ENCODE measurements at regions not wholly inside any gene's neighbourhood (a gene's known extent, or its start where the extent isn't known, plus 50 kb on each side); places are given as distances from the start of the nearest gene placed in this dataset.
A peak's percentile ranks its signal among the peaks of the same experiment; 100 is the strongest.

DNA sequence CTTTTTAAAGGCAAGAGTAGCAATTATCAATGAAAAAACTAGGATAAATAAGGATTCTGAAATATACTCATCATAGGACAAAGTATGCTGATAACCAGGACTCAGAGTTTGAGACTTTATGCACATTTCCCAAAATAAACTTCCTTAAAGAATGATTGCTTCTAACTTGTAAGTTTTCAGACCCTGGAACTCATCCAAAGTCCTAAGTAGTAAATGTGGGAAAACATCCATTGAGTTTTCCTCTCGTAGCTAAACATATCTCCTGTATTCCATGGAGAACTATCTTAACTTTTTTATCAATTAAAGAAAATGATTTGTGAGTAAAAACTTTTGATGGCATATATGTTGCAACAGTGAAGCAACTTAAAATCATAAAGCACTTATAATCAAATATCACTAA lies 285.2 kb upstream of the KLF6 start:
- DNase-seq (no peak), ATAC-seq (no peak)
- H3K4me1 Mint-ChIP-seq = peaks cover 10% of the 10 kb centered on the region
- H3K9me3 Mint-ChIP-seq = no peaks in the 10 kb centered on the region
- H3K27ac Mint-ChIP-seq = no peak overlapping the region
- no peak overlapping the region for H3K4me3 Mint-ChIP-seq
- H3K27me3 Mint-ChIP-seq = no peaks in the 10 kb centered on the region

DNA sequence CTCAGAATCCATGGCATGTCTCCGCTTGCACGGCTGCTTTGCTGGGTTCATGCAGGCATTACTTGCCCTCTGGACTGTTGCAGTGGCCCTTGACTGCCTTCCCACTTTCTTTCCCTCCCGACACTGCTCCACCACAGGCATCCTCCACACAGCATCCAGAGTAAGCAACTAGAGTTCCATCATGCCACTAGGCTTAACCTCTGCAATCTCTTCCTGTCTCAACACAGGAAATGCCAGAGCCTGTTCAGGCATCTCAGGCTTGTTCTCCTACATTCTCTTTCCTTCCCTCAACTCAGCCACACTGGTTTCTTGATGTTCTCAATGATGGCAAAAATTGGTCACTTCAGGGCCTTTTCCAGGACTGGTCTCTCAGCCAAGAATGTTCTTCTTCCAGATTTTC lies 284.5 kb upstream of the KLF6 start:
- ATAC-seq (no peak), DNase-seq (no peak)
- Mint-ChIP-seq H3K27me3 (no peaks in the 10 kb centered on the region), H3K4me1 (peaks cover 3% of the 10 kb centered on the region), H3K27ac (no peak overlapping the region), H3K4me3 (no peak overlapping the region), H3K9me3 (no peaks in the 10 kb centered on the region)

DNA sequence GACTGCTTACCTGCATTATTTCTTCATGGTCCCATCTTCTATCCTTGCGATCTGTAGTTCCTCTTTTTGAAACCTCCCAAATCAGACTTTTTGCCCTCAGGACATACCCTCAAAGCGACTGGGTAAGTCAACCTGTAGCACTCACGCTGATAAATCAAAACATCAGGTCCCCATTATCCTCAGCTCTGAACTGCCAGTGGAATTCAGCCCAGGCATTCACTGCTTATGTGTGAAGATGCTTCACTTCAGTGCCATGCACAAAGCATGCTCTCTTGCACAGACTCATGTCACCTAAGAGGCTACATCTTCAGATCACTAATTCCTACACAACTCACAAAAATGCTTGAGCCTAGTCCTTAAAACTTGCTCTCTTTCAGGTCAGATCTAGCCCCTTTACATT lies 283.6 kb upstream of the KLF6 start:
- Mint-ChIP-seq H3K9me3 (no peaks in the 10 kb centered on the region), H3K27me3 (no peaks in the 10 kb centered on the region), H3K4me1 (no peaks in the 10 kb centered on the region), H3K27ac (no peak overlapping the region), H3K4me3 (no peak overlapping the region)
- DNase-seq = no peak
- ATAC-seq = no peak

DNA sequence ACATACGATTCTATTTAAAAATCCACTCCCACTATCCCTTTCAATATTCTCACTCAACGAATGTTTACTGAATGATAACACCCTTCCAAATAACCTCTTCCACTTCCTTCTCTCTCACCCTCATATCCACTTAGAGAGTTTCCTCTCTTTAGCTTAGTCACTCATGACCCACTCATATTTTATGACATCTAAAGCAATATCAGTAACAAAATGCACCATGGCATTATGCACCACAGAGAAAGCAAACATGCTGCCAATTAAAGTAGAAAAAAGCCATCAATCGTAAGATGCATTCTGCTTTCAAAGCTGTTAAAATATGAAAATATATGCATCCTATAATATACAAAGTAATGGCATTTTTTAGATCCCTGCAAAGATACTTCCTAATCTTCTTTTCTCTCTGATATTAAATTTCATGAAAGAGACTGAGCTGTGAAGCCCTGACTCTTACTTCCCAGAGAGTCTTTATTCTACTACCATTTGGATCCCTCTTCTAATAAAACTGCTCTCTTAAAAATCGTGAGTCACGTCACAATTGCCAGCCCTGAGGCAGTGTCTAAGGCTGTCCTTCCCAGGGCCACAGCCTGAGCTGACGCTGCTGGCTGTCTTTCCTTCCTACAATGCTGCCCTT lies 283.0 kb upstream of the KLF6 start:
- Mint-ChIP-seq H3K4me3 (no peak overlapping the region), H3K27me3 (no peaks in the 10 kb centered on the region), H3K27ac (no peak overlapping the region), H3K9me3 (no peaks in the 10 kb centered on the region), H3K4me1 (no peaks in the 10 kb centered on the region)
- ATAC-seq (no peak), DNase-seq (no peak)

DNA sequence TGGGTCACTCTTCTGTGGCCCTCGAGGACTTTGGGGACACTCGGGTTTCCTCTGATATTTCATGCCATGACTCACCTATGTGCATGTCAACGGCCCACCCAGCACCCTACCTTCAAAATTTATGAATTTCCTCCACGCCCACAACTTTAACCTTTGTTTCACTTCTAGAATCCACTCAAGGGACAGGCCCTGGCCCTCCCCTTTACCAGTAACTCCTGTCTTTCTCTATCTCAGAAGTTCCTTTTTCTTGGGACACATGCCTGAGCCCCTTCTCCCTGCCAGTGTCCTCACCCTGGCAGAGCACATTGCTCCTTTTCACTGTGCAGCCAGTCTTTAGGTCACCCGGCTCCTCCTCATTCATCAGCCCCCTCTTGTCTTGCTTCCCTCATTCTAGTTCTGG lies 282.5 kb upstream of the KLF6 start:
- Mint-ChIP-seq H3K4me1 (no peaks in the 10 kb centered on the region), H3K27me3 (no peaks in the 10 kb centered on the region), H3K9me3 (no peaks in the 10 kb centered on the region), H3K4me3 (no peak overlapping the region), H3K27ac (no peak overlapping the region)
- ATAC-seq (peak; percentile 83), DNase-seq (peak; percentile 34 to 40)

DNA sequence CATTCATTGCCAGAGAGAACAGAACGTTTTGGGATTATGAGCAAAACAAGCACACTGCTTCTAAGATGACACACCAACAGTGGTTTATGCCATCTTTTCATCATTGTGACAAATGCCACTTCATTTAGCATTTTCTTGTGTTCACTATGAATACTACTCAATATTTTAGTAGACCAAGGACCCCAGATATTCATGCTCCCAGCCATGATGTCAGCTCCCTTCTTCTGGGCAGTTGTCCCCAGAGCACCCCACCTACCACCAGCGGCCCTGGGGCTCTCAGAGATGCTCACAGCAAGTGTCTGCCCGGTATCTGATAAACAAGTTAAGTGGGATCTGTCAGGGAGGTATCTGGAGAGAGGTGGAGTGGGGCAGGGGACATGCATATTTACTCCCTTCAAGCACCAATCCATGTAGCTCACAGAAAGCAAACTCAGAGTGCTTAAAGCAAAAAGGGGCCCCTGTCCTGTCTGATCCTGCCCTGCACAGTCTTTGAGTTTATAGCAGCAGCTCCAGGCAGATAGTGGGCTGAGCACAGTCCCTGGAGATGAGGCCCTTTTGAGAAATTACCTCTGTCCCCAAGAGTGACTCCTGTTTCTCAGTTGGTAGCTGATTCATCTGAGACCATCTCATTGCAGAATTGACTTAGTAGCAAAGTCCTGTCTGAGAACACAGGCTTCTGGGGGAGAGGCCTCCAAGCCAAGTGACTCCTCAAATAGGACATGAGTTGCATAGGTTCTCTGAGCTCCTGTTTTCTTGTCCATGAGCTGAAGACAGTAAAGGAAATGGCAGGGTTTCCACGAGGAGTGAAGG lies 281.8 kb upstream of the KLF6 start:
- no peaks in the 10 kb centered on the region for H3K4me1 Mint-ChIP-seq
- no peak overlapping the region for H3K4me3 Mint-ChIP-seq
- peak overlapping the region in 1 of 2 donors; percentile 9 for H3K27ac Mint-ChIP-seq
- no peaks in the 10 kb centered on the region for H3K27me3 Mint-ChIP-seq
- no peaks in the 10 kb centered on the region for H3K9me3 Mint-ChIP-seq
- peak in 1 of 2 donors; percentile 21 for DNase-seq
- peak; percentile 79 for ATAC-seq

DNA sequence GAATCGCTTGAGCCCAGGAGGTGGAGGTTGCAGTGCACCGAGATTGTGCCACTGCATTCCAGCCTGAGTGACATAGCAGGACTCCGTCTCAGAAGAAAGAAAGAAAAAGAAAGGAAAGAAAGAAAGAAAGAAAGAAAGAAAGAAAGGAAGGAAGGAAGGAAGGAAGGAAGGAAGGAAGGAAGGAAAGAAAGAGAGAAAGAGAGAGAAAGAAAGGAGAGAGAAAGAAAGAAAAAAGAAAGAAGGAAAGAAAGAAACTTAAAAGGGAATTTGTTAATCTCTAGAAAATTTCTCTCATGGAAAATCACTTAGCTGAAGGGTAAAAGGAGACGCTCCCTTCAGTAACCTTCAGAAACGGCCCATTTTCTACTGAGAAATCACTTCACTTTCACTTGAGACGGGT lies 279.5 kb upstream of the KLF6 start:
- ATAC-seq (no peak), DNase-seq (no peak)
- Mint-ChIP-seq H3K27me3 (no peaks in the 10 kb centered on the region), H3K27ac (no peak overlapping the region), H3K9me3 (no peaks in the 10 kb centered on the region), H3K4me1 (peaks cover 8% of the 10 kb centered on the region), H3K4me3 (no peak overlapping the region)

DNA sequence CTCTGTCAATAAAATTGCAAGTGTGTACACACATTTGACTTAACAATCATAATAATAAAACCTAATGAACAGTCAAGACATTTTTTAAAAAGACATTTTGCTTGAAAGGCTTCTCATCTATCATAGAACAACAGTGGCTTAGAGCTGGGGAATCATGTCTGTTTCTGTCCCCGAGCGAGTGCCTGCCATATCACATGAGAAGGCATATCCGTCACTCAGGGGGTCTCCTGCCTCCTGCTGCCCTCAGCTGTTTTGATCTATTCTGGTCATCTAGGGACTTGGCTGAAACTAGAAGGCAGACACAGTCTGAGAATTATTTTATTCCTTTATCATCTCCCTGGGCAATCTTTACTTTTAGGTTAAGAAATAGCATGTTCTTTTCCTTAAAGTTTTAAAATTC lies 278.7 kb upstream of the KLF6 start:
- H3K9me3 Mint-ChIP-seq = no peaks in the 10 kb centered on the region
- no peak for ATAC-seq
- peaks cover 9% of the 10 kb centered on the region for H3K4me1 Mint-ChIP-seq
- no peak for DNase-seq
- H3K27ac Mint-ChIP-seq = no peak overlapping the region
- H3K4me3 Mint-ChIP-seq = no peak overlapping the region
- H3K27me3 Mint-ChIP-seq = no peaks in the 10 kb centered on the region

DNA sequence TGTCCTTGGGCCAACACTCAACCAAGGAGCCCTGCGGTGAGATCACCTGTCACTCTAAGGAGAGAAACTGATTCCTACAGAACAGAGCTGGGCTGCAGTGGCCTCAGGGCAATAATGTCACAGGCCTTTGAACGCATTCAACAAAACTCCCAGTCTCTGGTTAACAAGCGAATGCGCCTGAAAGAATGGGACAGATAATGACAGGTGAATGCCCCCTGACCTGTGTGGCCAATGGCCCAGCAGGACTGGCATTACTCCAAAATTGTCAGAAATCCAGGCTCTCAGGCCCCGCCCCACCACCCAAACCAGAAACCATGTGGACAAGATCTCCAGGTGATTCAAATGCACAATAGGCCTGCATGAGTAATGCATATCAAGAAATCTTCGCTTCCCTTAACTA lies 277.7 kb upstream of the KLF6 start:
- Mint-ChIP-seq H3K27me3 (no peaks in the 10 kb centered on the region), H3K4me1 (peaks cover 9% of the 10 kb centered on the region), H3K27ac (no peak overlapping the region), H3K4me3 (no peak overlapping the region), H3K9me3 (no peaks in the 10 kb centered on the region)
- DNase-seq = no peak
- no peak for ATAC-seq

DNA sequence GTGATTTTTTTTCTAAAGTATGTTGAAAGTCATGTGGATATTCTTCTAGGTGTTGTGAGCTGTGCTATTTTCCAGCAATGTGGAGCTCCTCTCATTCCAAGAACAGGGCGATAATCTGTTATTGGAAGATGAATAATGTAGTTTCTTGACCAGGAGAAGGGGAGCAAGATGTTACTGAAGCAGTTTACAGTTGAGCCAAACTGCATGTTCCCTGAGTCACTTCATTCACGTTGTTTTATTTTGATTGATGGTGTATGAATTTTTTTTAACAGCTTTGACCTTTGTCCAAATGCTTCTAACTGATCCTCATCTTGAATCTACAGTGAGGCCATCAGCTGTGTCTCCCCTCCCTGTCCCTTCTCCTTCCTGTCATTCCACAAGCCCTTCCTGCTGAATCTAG lies 277.1 kb upstream of the KLF6 start:
- H3K9me3 Mint-ChIP-seq = no peaks in the 10 kb centered on the region
- H3K27ac Mint-ChIP-seq = peak overlapping the region in 1 of 2 donors; percentile 33
- DNase-seq (no peak), ATAC-seq (no peak)
- no peaks in the 10 kb centered on the region for H3K27me3 Mint-ChIP-seq
- H3K4me1 Mint-ChIP-seq = peaks cover 9% of the 10 kb centered on the region
- no peak overlapping the region for H3K4me3 Mint-ChIP-seq

DNA sequence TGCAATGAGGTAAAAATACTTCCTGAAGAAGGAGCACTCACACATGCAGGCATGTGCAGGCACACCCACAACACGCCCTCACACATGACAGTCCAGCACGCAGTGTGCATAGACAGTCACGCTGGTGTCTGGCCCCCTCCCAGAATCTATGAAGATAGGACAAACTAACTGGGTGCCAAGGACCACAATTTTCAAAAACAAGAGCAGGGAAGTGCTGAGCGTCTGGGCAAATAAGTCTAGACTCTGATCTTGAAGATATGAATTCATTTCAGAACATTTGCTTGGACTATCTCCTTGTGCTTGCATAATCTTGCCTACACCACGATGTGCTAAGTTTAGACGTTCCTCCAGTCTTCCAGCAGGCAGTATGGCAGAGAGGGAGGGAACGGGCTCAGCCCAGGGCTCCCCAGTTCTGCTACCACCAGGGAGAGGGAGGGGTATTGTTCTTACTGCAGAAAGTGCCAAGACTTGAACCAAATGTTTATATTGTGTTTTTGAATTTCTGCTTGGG lies 276.5 kb upstream of the KLF6 start:
- H3K27me3 Mint-ChIP-seq = no peaks in the 10 kb centered on the region
- ATAC-seq (no peak), DNase-seq (no peak)
- H3K4me1 Mint-ChIP-seq = peaks cover 9% of the 10 kb centered on the region
- H3K9me3 Mint-ChIP-seq = no peaks in the 10 kb centered on the region
- H3K4me3 Mint-ChIP-seq = no peak overlapping the region
- no peak overlapping the region for H3K27ac Mint-ChIP-seq

DNA sequence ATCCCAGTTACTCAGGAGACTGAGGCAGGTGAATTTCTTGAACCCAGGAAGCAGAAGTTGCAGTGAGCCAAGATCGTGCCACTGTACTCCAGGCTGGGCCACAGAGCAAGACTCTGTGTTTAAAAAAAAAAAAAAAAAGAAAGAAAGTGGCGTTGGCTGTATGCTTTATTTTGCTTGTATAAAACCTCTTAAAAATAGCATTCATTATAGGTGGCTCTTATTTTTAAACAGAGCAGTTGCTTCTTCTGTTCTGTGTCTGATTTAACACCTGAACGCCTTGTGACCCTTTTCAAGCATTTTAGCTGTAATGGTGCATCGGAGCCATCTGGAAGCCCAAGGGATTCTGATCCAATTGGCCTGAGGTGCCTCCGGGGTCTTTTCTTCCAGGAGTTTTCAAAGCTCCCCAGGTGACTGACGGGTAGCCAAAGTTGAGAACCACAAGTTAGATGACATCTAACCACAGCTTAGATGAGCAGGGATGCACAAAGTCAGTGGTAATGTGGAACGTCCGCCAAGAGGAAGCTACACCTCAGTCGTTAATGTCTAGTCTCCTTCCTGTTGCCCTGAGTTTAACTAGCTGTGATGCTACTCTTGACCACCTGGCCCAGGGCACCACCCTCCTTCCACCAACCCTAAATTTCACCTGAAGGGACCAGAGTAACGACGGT lies 274.6 kb upstream of the KLF6 start:
- no peak overlapping the region for H3K4me3 Mint-ChIP-seq
- H3K27ac Mint-ChIP-seq = peak overlapping the region in 1 of 2 donors; percentile 27
- H3K4me1 Mint-ChIP-seq = peaks cover 9% of the 10 kb centered on the region
- ATAC-seq (peak; percentile 42), DNase-seq (no peak)
- no peaks in the 10 kb centered on the region for H3K9me3 Mint-ChIP-seq
- no peaks in the 10 kb centered on the region for H3K27me3 Mint-ChIP-seq

DNA sequence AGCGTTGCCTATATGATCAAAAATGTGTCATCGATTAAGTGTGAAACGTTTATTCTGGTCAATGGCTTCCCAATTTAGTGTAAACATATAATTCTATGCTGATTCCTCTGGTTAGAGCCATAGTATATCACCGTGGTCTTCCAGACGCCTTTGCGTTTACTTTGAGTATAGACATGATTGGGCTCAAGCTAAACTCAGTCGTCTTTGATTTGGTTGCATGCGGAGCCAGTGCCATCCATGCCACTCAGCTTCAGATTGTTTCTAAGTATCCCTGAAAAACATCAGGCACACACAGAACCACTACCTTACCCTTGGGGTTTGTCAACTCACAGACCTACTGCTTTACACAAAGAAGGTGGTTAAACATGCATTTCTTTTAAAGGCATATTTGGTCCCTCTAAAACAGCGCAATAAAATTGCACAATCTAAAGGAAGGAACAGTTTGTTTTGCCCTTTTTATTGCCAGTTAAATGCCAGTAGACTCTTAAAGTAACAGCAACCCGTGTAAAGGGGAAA lies 273.6 kb upstream of the KLF6 start:
- H3K4me1 Mint-ChIP-seq = peaks cover 9% of the 10 kb centered on the region
- ATAC-seq = no peak
- no peaks in the 10 kb centered on the region for H3K27me3 Mint-ChIP-seq
- DNase-seq = no peak
- H3K9me3 Mint-ChIP-seq = no peaks in the 10 kb centered on the region
- H3K27ac Mint-ChIP-seq = no peak overlapping the region
- no peak overlapping the region for H3K4me3 Mint-ChIP-seq

DNA sequence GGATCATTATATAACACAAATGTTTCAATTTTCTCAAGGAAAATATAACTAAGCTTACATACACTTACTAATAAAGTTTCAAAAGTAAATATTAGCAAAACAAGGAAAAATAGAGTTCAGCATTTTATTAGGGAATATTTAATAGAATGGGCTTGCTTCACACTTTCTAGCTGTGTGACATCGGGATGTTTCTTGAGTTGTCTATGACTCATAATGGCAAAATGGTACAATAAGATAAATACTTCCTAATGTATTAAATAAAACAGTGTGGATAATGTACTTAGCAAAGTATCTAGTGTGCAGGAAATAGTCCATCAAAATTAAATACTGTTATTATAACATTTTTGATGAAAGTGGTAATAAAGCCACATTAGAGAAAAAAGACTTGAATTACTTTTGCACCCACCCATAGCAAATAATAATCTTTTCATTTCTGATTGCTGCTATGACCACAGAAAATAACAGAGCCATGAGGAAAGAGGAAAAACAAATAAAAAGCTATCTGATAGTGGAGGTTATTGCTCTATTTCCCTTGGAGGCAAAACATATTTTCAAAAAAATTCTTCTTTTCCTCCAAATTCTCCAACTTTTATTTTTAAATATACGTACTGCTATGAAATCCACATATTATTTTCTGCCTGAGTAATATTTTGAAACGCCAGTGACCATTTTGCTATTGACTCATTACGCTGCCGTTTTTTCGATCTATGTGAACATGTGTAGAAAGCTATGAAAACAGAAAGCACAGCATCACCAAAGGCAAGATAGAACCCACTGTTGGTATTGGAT lies 272.9 kb upstream of the KLF6 start:
- no peak overlapping the region for H3K27ac Mint-ChIP-seq

DNA sequence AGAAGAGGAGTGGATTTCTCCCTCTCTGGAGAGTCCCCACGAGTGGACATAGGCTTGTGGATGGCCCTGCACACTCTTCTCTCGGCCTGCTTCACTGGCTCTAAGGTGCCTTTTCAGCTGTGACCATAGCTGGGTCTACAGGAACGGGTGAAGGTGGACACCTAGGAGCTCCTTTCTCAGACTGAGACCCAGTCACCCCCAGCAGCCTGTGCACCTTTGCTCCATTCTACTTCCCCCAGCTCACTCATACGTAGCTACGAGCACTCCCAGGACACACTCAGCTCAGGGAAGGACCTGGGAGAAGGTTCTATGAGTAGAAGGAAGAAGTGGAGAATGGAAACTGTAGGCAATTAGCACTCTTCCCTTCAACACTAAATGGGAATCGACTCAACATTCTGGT lies 272.0 kb upstream of the KLF6 start:
- DNase-seq (no peak), ATAC-seq (no peak)
- Mint-ChIP-seq H3K27me3 (no peaks in the 10 kb centered on the region), H3K27ac (no peak overlapping the region), H3K4me3 (no peak overlapping the region), H3K4me1 (peaks cover 10% of the 10 kb centered on the region), H3K9me3 (no peaks in the 10 kb centered on the region)

More for the DNA sequence above, 272.9 kb upstream of the KLF6 start:
- ATAC-seq (no peak), DNase-seq (no peak)
- Mint-ChIP-seq H3K27me3 (no peaks in the 10 kb centered on the region), H3K4me1 (peaks cover 9% of the 10 kb centered on the region), H3K9me3 (no peaks in the 10 kb centered on the region), H3K4me3 (no peak overlapping the region)
